GM12878 (cell line): ENCODE measurements at regions not wholly inside any gene's neighbourhood (a gene's known extent, or its start where the extent isn't known, plus 50 kb on each side); places are given as distances from the start of the nearest gene placed in this dataset.

Source experiments
- ATAC-seq: fragments of 200-7000 bp; cut with Tn5 transposase; 3 replicates; pipeline ENCODE4 v1.9.1; 2020; ENCODE audit warnings: mild to moderate bottlenecking, moderate library complexity
- BruUV-seq: library from RNA; stranded (reverse); fragments of 400-500 nt; replicated peaks from 2 replicates; lab custom pipeline; 2021; lab: Mats Ljungman, UMichigan
- CTCF ChIA-PET: fragments of 300-600 bp; sonication (Branson Sonifier 250); formaldehyde crosslinking; extraction: SDS; loops from one replicate; lab custom pipeline; 2021; ENCODE audit warnings: inconsistent platforms; lab: Yijun Ruan, JAX
- POLR2A ChIA-PET: fragments of 350-600 bp; formaldehyde crosslinking; extraction: SDS; loops from one replicate; lab custom pipeline; 2021; ENCODE audit warnings: inconsistent platforms; lab: Charles Lee
- RAD21 ChIA-PET: fragments of 300-600 bp; sonication (Branson Sonifier 250); formaldehyde crosslinking; loops from one replicate; lab custom pipeline; 2023; ENCODE audit warnings: antibody characterized with exemption; ENCODE audit not compliant: unreplicated experiment; lab: Charles Lee
- SMC1A ChIA-PET: fragments of 300-600 bp; sonication (Branson Sonifier 250); formaldehyde crosslinking; loops from one replicate; lab custom pipeline; 2023; ENCODE audit not compliant: unreplicated experiment, uncharacterized antibody; lab: Charles Lee
- DNase-seq: peaks from one replicate; pipeline ENCODE4 v3.0.0-alpha.2; 2011; ENCODE audit warnings: low read depth, low spot score
- FAIRE-seq: peaks from 3 replicates; lab custom pipeline; 2011; peaks lifted over from hg19 to GRCh38; lab: Jason Lieb, UNC
- H2AFZ ChIP-seq: 2 replicates; pipeline ENCODE4 v1.6.0; 2011; ENCODE audit warnings: low read depth, low read length, control low read depth; ENCODE audit not compliant: control insufficient read depth
- H3K27ac ChIP-seq: 2 replicates; pipeline ENCODE4 v1.5.1; 2011; ENCODE audit warnings: control low read depth; ENCODE audit not compliant: control insufficient read depth, insufficient read depth
- H3K27me3 ChIP-seq, 2 experiments: replicated peaks in 1 of 2; 2 replicates each; pipeline versions ENCODE4 v1.6.0 to v1.6.1; 2011; ENCODE audit warnings: low read length in 1 of 2; ENCODE audit not compliant: control insufficient read depth in 2 of 2, insufficient read depth in 2 of 2
- H3K36me3 ChIP-seq, 2 experiments: 2 replicates each; pipeline ENCODE4 v1.5.1; 2011; ENCODE audit warnings: low read length in 1 of 2; ENCODE audit not compliant: control insufficient read depth in 2 of 2, insufficient read depth in 2 of 2
- H3K4me1 ChIP-seq: 2 replicates; pipeline ENCODE4 v1.6.1; 2011; ENCODE audit warnings: mild to moderate bottlenecking, low read length, moderate library complexity, mixed read lengths; ENCODE audit not compliant: control insufficient read depth, insufficient read depth
- H3K4me2 ChIP-seq: 2 replicates; pipeline ENCODE4 v1.6.0; 2011; ENCODE audit warnings: control low read depth; ENCODE audit not compliant: control insufficient read depth, insufficient read depth
- H3K4me3 ChIP-seq: fragments of 200-600 bp; sonication (generic); 2 replicates; pipeline ENCODE4 v1.5.1; 2016
- H3K79me2 ChIP-seq: 2 replicates; pipeline ENCODE4 v1.6.0; 2011; ENCODE audit warnings: low read length; ENCODE audit not compliant: control insufficient read depth, insufficient read depth
- H3K9ac ChIP-seq: 2 replicates; pipeline ENCODE4 v1.8.0; 2011; ENCODE audit warnings: low read length, control low read depth, mixed read lengths; ENCODE audit not compliant: control insufficient read depth, insufficient read depth
- H3K9me3 ChIP-seq: replicated peaks from 3 replicates; pipeline ENCODE4 v1.5.1; 2011; ENCODE audit warnings: mild to moderate bottlenecking, low read length; ENCODE audit not compliant: control insufficient read depth, insufficient read depth
- H4K20me1 ChIP-seq: 2 replicates; pipeline ENCODE4 v1.6.0; 2011; ENCODE audit not compliant: control insufficient read depth, insufficient read depth
- BACH1 ChIP-seq: fragments of 450-650 bp; IDR thresholded peaks from 2 replicates; pipeline ENCODE4 v1.6.1; 2017; ENCODE audit warnings: mild to moderate bottlenecking, borderline replicate concordance
- CHD1 ChIP-seq: IDR thresholded peaks from 2 replicates; pipeline ENCODE4 v1.6.1; 2012; ENCODE audit warnings: low read depth, low read length, improper control_type of control experiment
- CHD4 ChIP-seq: fragments of 200-600 bp; sonication (generic); IDR thresholded peaks from 2 replicates; pipeline ENCODE4 v1.6.1; 2016; ENCODE audit warnings: mild to moderate bottlenecking
- GABPA ChIP-seq: IDR thresholded peaks from 2 replicates; pipeline ENCODE4 v1.6.1; 2014; ENCODE audit warnings: antibody characterized with exemption, low read depth, mild to moderate bottlenecking, inconsistent platforms
- GATAD2B ChIP-seq: fragments of 450-650 bp; conservative IDR thresholded peaks from 2 replicates; pipeline ENCODE4 v1.6.1; 2017; ENCODE audit warnings: low read depth, mild to moderate bottlenecking, moderate library complexity
- HCFC1 ChIP-seq: fragments of 150-350 bp; IDR thresholded peaks from 2 replicates; pipeline ENCODE4 v1.6.1; 2014; ENCODE audit warnings: low read length
- NFYB ChIP-seq: IDR thresholded peaks from 2 replicates; pipeline ENCODE4 v1.6.1; 2011; ENCODE audit warnings: low read depth, mild to moderate bottlenecking, low read length, improper control_type of control experiment, moderate library complexity; ENCODE audit not compliant: insufficient read depth
- POU2F2 ChIP-seq: IDR thresholded peaks from 3 replicates; pipeline ENCODE4 v1.6.1; 2011; ENCODE audit warnings: low read depth, mild to moderate bottlenecking, low read length, borderline replicate concordance
- RUNX3 ChIP-seq: IDR thresholded peaks from 2 replicates; pipeline ENCODE4 v1.6.1; 2012; ENCODE audit warnings: low read length, inconsistent platforms
- SREBF2 ChIP-seq: IDR thresholded peaks from 2 replicates; pipeline ENCODE4 v1.6.1; 2012; ENCODE audit warnings: mild to moderate bottlenecking, low read length
- WGBS: methylation state at CpG from one replicate; pipeline ENCODE4 v1.1.6; 2016; ENCODE audit warnings: low lambda C conversion rate; ENCODE audit not compliant: insufficient replicate concordance, insufficient coverage; ENCODE audit errors: missing lambda C conversion rate; 5-methylcytosine and 5-hydroxymethylcytosine counted together
- in situ Hi-C: fragments of 300-500 bp; cut with MboI; formaldehyde crosslinking; loops from 9 replicates; pipeline ENCODE4 v1.14.3; 2018; ENCODE audit warnings: mixed read lengths
- intact Hi-C: fragments of 100-400 bp; cut with micrococcal nuclease; formaldehyde crosslinking; loops from one replicate; pipeline ENCODE4 v1.14.2; 2022; ENCODE audit not compliant: unreplicated experiment
- TF ChIP-seq, protein P1 (sequence below): fragments of 450-650 bp; IDR thresholded peaks from 2 replicates; pipeline ENCODE4 v1.6.1; 2017; ENCODE audit warnings: mild to moderate bottlenecking
- TF ChIP-seq, protein P2 (sequence below): IDR thresholded peaks from 2 replicates; pipeline ENCODE4 v1.6.1; 2012; ENCODE audit warnings: improper control_type of control experiment, low read depth, low read length; ENCODE audit not compliant: insufficient replicate concordance

DNA sequence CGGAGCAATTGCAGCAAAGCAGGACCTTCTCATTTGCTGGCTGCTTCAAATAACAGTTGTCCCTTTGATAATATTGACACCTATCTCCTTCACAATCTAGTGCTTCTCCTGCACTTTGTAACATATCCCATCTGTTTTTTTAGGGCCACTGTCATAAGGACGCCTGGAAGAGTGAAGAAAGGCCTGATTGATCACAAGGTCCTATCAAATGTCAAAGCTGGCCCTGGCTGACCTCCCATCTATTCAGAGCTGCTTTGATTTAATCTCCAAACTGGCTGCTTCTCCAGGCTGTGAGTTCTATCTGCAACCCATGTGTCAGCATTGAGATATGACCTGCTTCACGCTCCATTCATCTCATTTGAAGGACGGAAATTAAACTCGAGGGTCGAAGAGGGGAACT is 601.2 kb upstream of the KCNMB2 start:
- in situ Hi-C loops, result no loop called here
- BruUV-seq, result no TSS peak
- 39% methylated on average over 6 of the region's 6 CpGs for WGBS

DNA sequence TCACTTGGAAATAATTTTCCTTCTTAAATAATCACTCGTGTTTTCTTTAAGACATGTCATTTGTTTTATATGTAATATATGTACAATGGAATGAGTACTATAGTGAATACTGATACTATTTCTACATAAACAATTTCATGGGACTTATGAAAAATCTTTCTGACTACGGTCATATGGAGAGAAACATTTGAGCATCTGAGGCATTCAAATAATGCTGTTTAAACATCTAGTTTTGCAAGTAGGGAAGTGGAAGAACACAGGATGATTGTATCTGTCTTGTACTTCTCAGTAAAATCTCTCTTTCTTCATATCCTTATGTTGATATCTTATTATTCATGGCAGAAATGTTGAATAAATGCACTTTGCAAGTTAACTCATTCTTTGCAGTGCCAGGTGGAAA is 599.5 kb upstream of the KCNMB2 start:
- FAIRE-seq (no peak), ATAC-seq (no peak), DNase-seq (no peak)
- ChIA-PET SMC1A (no interaction called here), RAD21 (no interaction called here), CTCF (no interaction called here), POLR2A (no interaction called here)
- Histone ChIP-seq H3K27ac (no peak overlapping the region), H3K4me1 (no peaks in the 10 kb centered on the region), H3K4me2 (no peak overlapping the region), H4K20me1 (no peaks in the 10 kb centered on the region), H3K9me3 (no peaks in the 10 kb centered on the region), H3K27me3 (no peaks in the 10 kb centered on the region), H2AFZ (no peak overlapping the region), H3K9ac (no peak overlapping the region), H3K36me3 (no peaks in the 10 kb centered on the region), H3K79me2 (no peaks in the 10 kb centered on the region), H3K4me3 (no peak overlapping the region)
- intact Hi-C loops, result no loop called here
- in situ Hi-C loops, result no loop called here
- WGBS, result 21% methylated on average over 2 of the region's 2 CpGs
- no TSS peak for BruUV-seq
- TF ChIP-seq POU2F2, result no peak
- no peak for TF ChIP-seq NFYB
- no peak for TF ChIP-seq HCFC1
- TF ChIP-seq, protein P1, sequence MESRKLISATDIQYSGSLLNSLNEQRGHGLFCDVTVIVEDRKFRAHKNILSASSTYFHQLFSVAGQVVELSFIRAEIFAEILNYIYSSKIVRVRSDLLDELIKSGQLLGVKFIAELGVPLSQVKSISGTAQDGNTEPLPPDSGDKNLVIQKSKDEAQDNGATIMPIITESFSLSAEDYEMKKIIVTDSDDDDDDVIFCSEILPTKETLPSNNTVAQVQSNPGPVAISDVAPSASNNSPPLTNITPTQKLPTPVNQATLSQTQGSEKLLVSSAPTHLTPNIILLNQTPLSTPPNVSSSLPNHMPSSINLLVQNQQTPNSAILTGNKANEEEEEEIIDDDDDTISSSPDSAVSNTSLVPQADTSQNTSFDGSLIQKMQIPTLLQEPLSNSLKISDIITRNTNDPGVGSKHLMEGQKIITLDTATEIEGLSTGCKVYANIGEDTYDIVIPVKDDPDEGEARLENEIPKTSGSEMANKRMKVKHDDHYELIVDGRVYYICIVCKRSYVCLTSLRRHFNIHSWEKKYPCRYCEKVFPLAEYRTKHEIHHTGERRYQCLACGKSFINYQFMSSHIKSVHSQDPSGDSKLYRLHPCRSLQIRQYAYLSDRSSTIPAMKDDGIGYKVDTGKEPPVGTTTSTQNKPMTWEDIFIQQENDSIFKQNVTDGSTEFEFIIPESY, result no peak
- TF ChIP-seq, protein P2, sequence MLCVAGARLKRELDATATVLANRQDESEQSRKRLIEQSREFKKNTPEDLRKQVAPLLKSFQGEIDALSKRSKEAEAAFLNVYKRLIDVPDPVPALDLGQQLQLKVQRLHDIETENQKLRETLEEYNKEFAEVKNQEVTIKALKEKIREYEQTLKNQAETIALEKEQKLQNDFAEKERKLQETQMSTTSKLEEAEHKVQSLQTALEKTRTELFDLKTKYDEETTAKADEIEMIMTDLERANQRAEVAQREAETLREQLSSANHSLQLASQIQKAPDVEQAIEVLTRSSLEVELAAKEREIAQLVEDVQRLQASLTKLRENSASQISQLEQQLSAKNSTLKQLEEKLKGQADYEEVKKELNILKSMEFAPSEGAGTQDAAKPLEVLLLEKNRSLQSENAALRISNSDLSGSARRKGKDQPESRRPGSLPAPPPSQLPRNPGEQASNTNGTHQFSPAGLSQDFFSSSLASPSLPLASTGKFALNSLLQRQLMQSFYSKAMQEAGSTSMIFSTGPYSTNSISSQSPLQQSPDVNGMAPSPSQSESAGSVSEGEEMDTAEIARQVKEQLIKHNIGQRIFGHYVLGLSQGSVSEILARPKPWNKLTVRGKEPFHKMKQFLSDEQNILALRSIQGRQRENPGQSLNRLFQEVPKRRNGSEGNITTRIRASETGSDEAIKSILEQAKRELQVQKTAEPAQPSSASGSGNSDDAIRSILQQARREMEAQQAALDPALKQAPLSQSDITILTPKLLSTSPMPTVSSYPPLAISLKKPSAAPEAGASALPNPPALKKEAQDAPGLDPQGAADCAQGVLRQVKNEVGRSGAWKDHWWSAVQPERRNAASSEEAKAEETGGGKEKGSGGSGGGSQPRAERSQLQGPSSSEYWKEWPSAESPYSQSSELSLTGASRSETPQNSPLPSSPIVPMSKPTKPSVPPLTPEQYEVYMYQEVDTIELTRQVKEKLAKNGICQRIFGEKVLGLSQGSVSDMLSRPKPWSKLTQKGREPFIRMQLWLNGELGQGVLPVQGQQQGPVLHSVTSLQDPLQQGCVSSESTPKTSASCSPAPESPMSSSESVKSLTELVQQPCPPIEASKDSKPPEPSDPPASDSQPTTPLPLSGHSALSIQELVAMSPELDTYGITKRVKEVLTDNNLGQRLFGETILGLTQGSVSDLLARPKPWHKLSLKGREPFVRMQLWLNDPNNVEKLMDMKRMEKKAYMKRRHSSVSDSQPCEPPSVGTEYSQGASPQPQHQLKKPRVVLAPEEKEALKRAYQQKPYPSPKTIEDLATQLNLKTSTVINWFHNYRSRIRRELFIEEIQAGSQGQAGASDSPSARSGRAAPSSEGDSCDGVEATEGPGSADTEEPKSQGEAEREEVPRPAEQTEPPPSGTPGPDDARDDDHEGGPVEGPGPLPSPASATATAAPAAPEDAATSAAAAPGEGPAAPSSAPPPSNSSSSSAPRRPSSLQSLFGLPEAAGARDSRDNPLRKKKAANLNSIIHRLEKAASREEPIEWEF, result no peak
- TF ChIP-seq BACH1, result no peak

More for the DNA sequence above, 601.2 kb upstream of the KCNMB2 start:
- H3K79me2 ChIP-seq, result no peaks in the 10 kb centered on the region
- POLR2A ChIA-PET, result no interaction called here
- intact Hi-C loops, result no loop called here
- CTCF ChIA-PET, result no interaction called here
- ATAC-seq, result no peak
- no peak for FAIRE-seq
- no peak for DNase-seq
- TF ChIP-seq GATAD2B (no peak), CHD4 (no peak), GABPA (no peak), SREBF2 (no peak), RUNX3 (no peak), CHD1 (no peak)
- TF ChIP-seq, all 136 proteins: peak for 0
- SMC1A ChIA-PET, result no interaction called here
- no peak overlapping the region for H2AFZ ChIP-seq
- RAD21 ChIA-PET, result no interaction called here
- no peaks in the 10 kb centered on the region for H3K9me3 ChIP-seq
- H3K36me3 ChIP-seq, result no peaks in the 10 kb centered on the region
- H3K27ac ChIP-seq, result no peak overlapping the region
- H3K27me3 ChIP-seq, result no peaks in the 10 kb centered on the region
- H3K4me2 ChIP-seq, result no peak overlapping the region
- no peak overlapping the region for H3K4me3 ChIP-seq
- H3K4me1 ChIP-seq, result no peaks in the 10 kb centered on the region
- H3K9ac ChIP-seq, result no peak overlapping the region
- no peaks in the 10 kb centered on the region for H4K20me1 ChIP-seq
